AG04449 (cell line): ENCODE measurements at regions not wholly inside any gene's neighbourhood (a gene's known extent, or its start where the extent isn't known, plus 50 kb on each side); places are given as distances from the start of the nearest gene placed in this dataset.

ENCODE experiments used
- CTCF ChIA-PET: fragments of 350-600 bp; formaldehyde crosslinking; extraction: SDS; loops from one replicate; lab custom pipeline; 2021; ENCODE audit warnings: antibody characterized with exemption; lab: Yijun Ruan, JAX
- POLR2A ChIA-PET: fragments of 400-600, 350-600 bp; formaldehyde crosslinking; extraction: SDS; loops from one replicate; lab custom pipeline; 2020; ENCODE audit warnings: antibody characterized with exemption, inconsistent platforms; lab: Yijun Ruan, JAX
- DNase-seq: peaks from one replicate; pipeline ENCODE4 v3.0.0-alpha.2; 2010; ENCODE audit warnings: low read depth, low spot score
- H3K4me3 ChIP-seq: 2 replicates; pipeline ENCODE4 v1.5.1; 2011; ENCODE audit warnings: low read depth, mild to moderate bottlenecking, control low read depth, low read length
- CTCF ChIP-seq: IDR thresholded peaks from one replicate; pipeline ENCODE4 v1.5.1; 2011; ENCODE audit warnings: mild to moderate bottlenecking, moderate library complexity, low read length, control low read depth, inconsistent platforms; ENCODE audit not compliant: insufficient read depth; ENCODE audit errors: missing control alignments

- ChIA-PET POLR2A (no interaction called here), CTCF (interaction anchor here (1.1 kb wide), 1 partner anchor 64 kb away, joined by 4 read pairs; no protein-coding TSS in a partner anchor)
- no peak overlapping the region for H3K4me3 ChIP-seq
- TF ChIP-seq CTCF: no peak
- DNase-seq: no peak
Measured at GRCh38 chr3:132790806-132791205, 68.6 kb upstream of the NPHP3 start.

- CTCF ChIA-PET: interaction anchor here (0.9 to 1.1 kb wide), 3 partner anchors 14 to 582 kb away, joined by 3 to 4 read pairs (median 3); no protein-coding TSS in a partner anchor
- no peak for TF ChIP-seq CTCF
- no peak for DNase-seq
- no peak overlapping the region for H3K4me3 ChIP-seq
- POLR2A ChIA-PET: no interaction called here
Measured at GRCh38 chr3:132789959-132790358, 67.8 kb upstream of the NPHP3 start.

GRCh38 chr3:132788301-132788671, 66.1 kb upstream of the NPHP3 start:
- ChIA-PET POLR2A (no interaction called here), CTCF (interaction anchor here (1.0 kb wide), 1 partner anchor 15 kb away, joined by 5 read pairs; no protein-coding TSS in a partner anchor)
- TF ChIP-seq CTCF: no peak
- no peak for DNase-seq
- no peak overlapping the region for H3K4me3 ChIP-seq

GRCh38 chr3:132787616-132788300, 65.5 kb upstream of the NPHP3 start:
- DNase-seq: no peak
- ChIA-PET CTCF (interaction anchor here (1.0 kb wide), 1 partner anchor 16 kb away, joined by 5 read pairs; no protein-coding TSS in a partner anchor), POLR2A (no interaction called here)
- no peak for TF ChIP-seq CTCF
- no peak overlapping the region for H3K4me3 ChIP-seq

GRCh38 chr3:132786890-132787289, 64.7 kb upstream of the NPHP3 start:
- ChIA-PET CTCF (no interaction called here), POLR2A (no interaction called here)
- no peak overlapping the region for H3K4me3 ChIP-seq
- no peak for DNase-seq
- no peak for TF ChIP-seq CTCF

- CTCF ChIA-PET: no interaction called here
- DNase-seq: no peak
- TF ChIP-seq CTCF: no peak
- no peak overlapping the region for H3K4me3 ChIP-seq
- POLR2A ChIA-PET: no interaction called here
Measured at GRCh38 chr3:132785292-132785691, 63.1 kb upstream of the NPHP3 start.
